Keratinocyte (primary cell): ENCODE measurements at regions not wholly inside any gene's neighbourhood (a gene's known extent, or its start where the extent isn't known, plus 50 kb on each side); places are given as distances from the start of the nearest gene placed in this dataset.
"Not testable (repeated sequence)": the region's sequence is repeated elsewhere in the genome, so short reads cannot be mapped to it uniquely, and the experiment has no call there.

Experiments used
- DNase-seq: peaks from one replicate; pipeline ENCODE4 v3.0.0-alpha.2; 2011; ENCODE audit warnings: low read depth, missing footprints, low spot score
- FAIRE-seq: peaks from 2 replicates; lab custom pipeline; 2011; peaks lifted over from hg19 to GRCh38; lab: Jason Lieb, UNC
- H2AFZ ChIP-seq: 2 replicates; pipeline ENCODE4 v1.6.0; 2012; ENCODE audit warnings: low read length, control low read depth, inconsistent platforms; ENCODE audit not compliant: control insufficient read depth
- H3K27ac ChIP-seq: 2 replicates; pipeline ENCODE4 v1.5.1; 2011; ENCODE audit warnings: low read length; ENCODE audit not compliant: control insufficient read depth, insufficient read depth
- H3K27me3 ChIP-seq: 3 replicates; pipeline ENCODE4 v1.6.0; 2011; ENCODE audit warnings: low read length; ENCODE audit not compliant: control insufficient read depth, insufficient read depth; ENCODE audit errors: extremely low read depth
- H3K36me3 ChIP-seq, 2 experiments: 2 replicates in 1 of 2; 3 replicates in 1 of 2; pipeline ENCODE4 v1.5.1; 2011; ENCODE audit warnings: low read length in 2 of 2, mild to moderate bottlenecking in 1 of 2; ENCODE audit not compliant: control insufficient read depth in 2 of 2, insufficient read depth in 2 of 2; ENCODE audit errors: extremely low read depth in 1 of 2
- H3K4me1 ChIP-seq: 3 replicates; pipeline ENCODE4 v1.5.1; 2011; ENCODE audit warnings: low read length; ENCODE audit not compliant: control insufficient read depth, insufficient read depth; ENCODE audit errors: extremely low read depth
- H3K4me2 ChIP-seq: 3 replicates; pipeline ENCODE4 v1.6.0; 2011; ENCODE audit warnings: low read depth, low read length; ENCODE audit not compliant: control insufficient read depth, insufficient read depth; ENCODE audit errors: extremely low read depth
- H3K4me3 ChIP-seq, 3 experiments: fragments of 200-600 bp in 1 of 3; sonication (generic) in 1 of 3; 2 replicates in 2 of 3; 3 replicates in 1 of 3; pipeline ENCODE4 v1.5.1; 2011 to 2016; ENCODE audit warnings: low read length in 3 of 3, mild to moderate bottlenecking in 3 of 3, control low read depth in 2 of 3, inconsistent platforms in 1 of 3, low read depth in 1 of 3, mixed read lengths in 1 of 3, mixed run types in 1 of 3, moderate library complexity in 1 of 3; ENCODE audit not compliant: control insufficient read depth in 2 of 3, insufficient read depth in 2 of 3; ENCODE audit errors: extremely low read depth in 1 of 3
- H3K79me2 ChIP-seq: 2 replicates; pipeline ENCODE4 v1.6.0; 2012; ENCODE audit warnings: low read length; ENCODE audit not compliant: control insufficient read depth, insufficient read depth
- H3K9ac ChIP-seq: 3 replicates; pipeline ENCODE4 v1.6.0; 2011; ENCODE audit warnings: low read length; ENCODE audit not compliant: control insufficient read depth, insufficient read depth; ENCODE audit errors: extremely low read depth
- H3K9me1 ChIP-seq: 3 replicates; pipeline ENCODE4 v1.6.0; 2011; ENCODE audit warnings: low read length; ENCODE audit not compliant: control insufficient read depth, insufficient read depth; ENCODE audit errors: extremely low read depth
- H3K9me3 ChIP-seq: 2 replicates; pipeline ENCODE4 v1.5.1; 2012; ENCODE audit warnings: low read depth, low read length; ENCODE audit not compliant: control insufficient read depth
- H4K20me1 ChIP-seq: 3 replicates; pipeline ENCODE4 v1.6.0; 2011; ENCODE audit warnings: low read length; ENCODE audit not compliant: control insufficient read depth, insufficient read depth; ENCODE audit errors: extremely low read depth
- EZH2 ChIP-seq: IDR thresholded peaks from one replicate; pipeline ENCODE4 v1.6.1; 2012; ENCODE audit warnings: inconsistent platforms, mild to moderate bottlenecking, low read length, moderate library complexity
- dilution Hi-C: fragments of 300-500 bp; cut with MboI; formaldehyde crosslinking; loops from one replicate; pipeline ENCODE4 v1.7.0; 2020; ENCODE audit warnings: low sequenced_read_pairs; ENCODE audit not compliant: extremely low pct_ligation_motif_present
- TF ChIP-seq, protein P1 (sequence below), 3 experiments: IDR thresholded peaks in 1 of 3; conservative IDR thresholded peaks in 1 of 3; optimal IDR thresholded peaks in 1 of 3; 2 replicates in 2 of 3; 3 replicates in 1 of 3; pipeline versions ENCODE3 to v1.5.1; 2011; ENCODE audit warnings: low read length in 3 of 3, mild to moderate bottlenecking in 3 of 3, moderate library complexity in 2 of 3, control low read depth in 1 of 3, inconsistent platforms in 1 of 3; ENCODE audit not compliant: insufficient read depth in 2 of 3; ENCODE audit errors: extremely low read depth in 1 of 3

DNA sequence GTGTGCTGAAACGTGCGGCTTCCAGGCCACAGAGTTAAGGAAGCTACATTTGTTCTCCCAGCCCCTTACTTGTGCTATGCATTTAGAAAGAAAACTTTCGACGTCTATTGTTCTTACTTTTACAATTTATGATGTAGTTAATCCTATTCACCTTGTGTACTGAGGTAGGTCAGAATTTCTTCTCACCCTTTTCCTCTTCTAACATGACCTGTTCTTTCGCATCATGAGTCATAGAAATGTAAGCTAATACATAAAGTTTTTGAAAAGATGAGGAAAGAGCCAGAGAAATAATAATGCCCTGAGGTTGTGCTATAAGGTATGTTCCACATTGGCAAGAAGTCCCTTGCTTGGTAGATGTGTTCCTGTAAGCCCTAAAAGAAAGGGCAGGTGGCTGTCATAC lies 298.3 kb downstream of the TRIML1 start:
- FAIRE-seq (no peak), DNase-seq (no peak)

DNA sequence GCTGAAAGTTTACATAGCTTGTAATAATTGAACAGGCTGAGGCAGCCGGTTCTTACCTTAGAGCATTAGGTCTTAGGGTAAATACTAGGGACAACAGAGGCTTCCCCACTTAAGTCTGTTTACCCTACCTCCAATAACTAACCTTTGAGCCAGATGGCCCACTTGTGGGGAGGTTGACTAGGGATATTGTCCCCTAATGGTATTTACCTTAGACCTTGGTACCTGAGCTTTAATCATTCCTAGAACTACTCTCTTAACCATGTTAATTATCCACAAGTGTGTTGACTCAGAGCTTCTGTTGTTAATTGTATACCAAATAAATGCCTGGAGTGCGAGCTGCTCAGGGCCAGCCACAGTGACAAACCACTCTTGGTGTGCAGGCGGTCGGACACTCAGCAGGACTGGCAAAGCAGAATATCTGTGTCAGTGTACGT lies 299.2 kb downstream of the TRIML1 start:
- H3K9ac ChIP-seq, H3K79me2 ChIP-seq, dilution Hi-C loops, H3K9me3 ChIP-seq, H3K4me3 ChIP-seq, H2AFZ ChIP-seq, H3K27me3 ChIP-seq, H4K20me1 ChIP-seq, H3K4me1 ChIP-seq, FAIRE-seq, H3K4me2 ChIP-seq, H3K27ac ChIP-seq, H3K36me3 ChIP-seq, H3K9me1 ChIP-seq, DNase-seq: not testable (repeated sequence)

More for the DNA sequence above, 298.3 kb downstream of the TRIML1 start:
- no peak for TF ChIP-seq EZH2
- TF ChIP-seq, protein P1, sequence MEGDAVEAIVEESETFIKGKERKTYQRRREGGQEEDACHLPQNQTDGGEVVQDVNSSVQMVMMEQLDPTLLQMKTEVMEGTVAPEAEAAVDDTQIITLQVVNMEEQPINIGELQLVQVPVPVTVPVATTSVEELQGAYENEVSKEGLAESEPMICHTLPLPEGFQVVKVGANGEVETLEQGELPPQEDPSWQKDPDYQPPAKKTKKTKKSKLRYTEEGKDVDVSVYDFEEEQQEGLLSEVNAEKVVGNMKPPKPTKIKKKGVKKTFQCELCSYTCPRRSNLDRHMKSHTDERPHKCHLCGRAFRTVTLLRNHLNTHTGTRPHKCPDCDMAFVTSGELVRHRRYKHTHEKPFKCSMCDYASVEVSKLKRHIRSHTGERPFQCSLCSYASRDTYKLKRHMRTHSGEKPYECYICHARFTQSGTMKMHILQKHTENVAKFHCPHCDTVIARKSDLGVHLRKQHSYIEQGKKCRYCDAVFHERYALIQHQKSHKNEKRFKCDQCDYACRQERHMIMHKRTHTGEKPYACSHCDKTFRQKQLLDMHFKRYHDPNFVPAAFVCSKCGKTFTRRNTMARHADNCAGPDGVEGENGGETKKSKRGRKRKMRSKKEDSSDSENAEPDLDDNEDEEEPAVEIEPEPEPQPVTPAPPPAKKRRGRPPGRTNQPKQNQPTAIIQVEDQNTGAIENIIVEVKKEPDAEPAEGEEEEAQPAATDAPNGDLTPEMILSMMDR (optimal IDR thresholded peaks at IDR 0.05 in 1 of 3, IDR thresholded peaks at IDR 0.05 in 1 of 3, conservative IDR thresholded peaks at IDR 0.05 in 1 of 3; ENCODE audit: extremely low read depth in 1 of 3, insufficient read depth in 2 of 3, low read length in 3 of 3) = no peak
- Histone ChIP-seq H3K79me2 (no peaks in the 10 kb centered on the region), H3K4me3 (no peak overlapping the region), H3K4me1 (no peaks in the 10 kb centered on the region), H3K4me2 (no peak overlapping the region), H3K36me3 (no peaks in the 10 kb centered on the region), H3K27me3 (no peaks in the 10 kb centered on the region), H3K9me1 (no peaks in the 10 kb centered on the region), H3K9me3 (peaks cover 2% of the 10 kb centered on the region), H3K9ac (no peak overlapping the region), H4K20me1 (no peaks in the 10 kb centered on the region), H3K27ac (no peak overlapping the region), H2AFZ (no peak overlapping the region)
- dilution Hi-C loops = no loop called here

DNA sequence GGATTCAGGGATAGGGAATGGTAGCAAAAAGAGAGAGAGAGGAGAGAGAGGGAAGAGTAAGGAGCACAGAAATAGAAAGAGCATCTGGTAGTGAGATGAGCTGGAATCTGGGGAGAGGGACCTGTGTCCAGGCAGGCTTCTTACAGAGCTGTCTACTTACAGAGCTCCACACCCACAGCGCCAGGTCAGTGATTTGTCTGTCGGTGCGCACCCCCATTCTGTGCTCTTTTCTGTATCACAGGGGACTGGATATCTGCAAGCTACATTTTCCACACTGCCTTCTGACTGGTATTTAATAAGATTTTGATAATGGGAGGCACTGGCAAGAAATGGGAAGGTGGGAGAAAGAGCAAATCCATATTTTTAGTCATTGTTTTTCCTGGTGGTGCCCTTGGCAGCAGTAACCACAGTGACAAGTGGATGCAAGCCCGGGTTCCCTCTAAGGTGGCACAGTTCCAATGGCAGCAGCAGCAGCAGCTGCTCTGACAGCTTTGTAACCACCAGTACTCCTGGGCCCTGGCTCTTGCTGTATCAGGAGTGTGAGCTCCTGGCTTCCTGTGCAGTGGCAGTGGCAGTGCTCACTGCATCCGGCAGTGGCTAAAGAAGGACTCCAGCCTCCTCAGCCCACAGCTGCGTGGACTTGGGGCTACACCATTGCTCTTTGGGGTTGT lies 300.5 kb downstream of the TRIML1 start:
- FAIRE-seq = no peak
- H4K20me1 ChIP-seq = no peaks in the 10 kb centered on the region
- H2AFZ ChIP-seq = no peak overlapping the region
- no peak for TF ChIP-seq EZH2
- TF ChIP-seq, protein P1 (optimal IDR thresholded peaks at IDR 0.05 in 1 of 3, IDR thresholded peaks at IDR 0.05 in 1 of 3, conservative IDR thresholded peaks at IDR 0.05 in 1 of 3; ENCODE audit: extremely low read depth in 1 of 3, insufficient read depth in 2 of 3, low read length in 3 of 3) = no peak
- H3K4me1 ChIP-seq = no peaks in the 10 kb centered on the region
- H3K36me3 ChIP-seq = no peaks in the 10 kb centered on the region
- H3K27ac ChIP-seq = no peak overlapping the region
- dilution Hi-C loops = no loop called here
- no peak overlapping the region for H3K9ac ChIP-seq
- no peaks in the 10 kb centered on the region for H3K9me3 ChIP-seq
- H3K27me3 ChIP-seq = no peaks in the 10 kb centered on the region
- no peak for DNase-seq
- H3K9me1 ChIP-seq = no peaks in the 10 kb centered on the region
- no peak overlapping the region for H3K4me3 ChIP-seq
- no peaks in the 10 kb centered on the region for H3K79me2 ChIP-seq
- no peak overlapping the region for H3K4me2 ChIP-seq
